HL-60 (cell line): ENCODE measurements at regions not wholly inside any gene's neighbourhood (a gene's known extent, or its start where the extent isn't known, plus 50 kb on each side); places are given as distances from the start of the nearest gene placed in this dataset.

Experiments used
- DNase-seq, 2 experiments: peaks; one replicate each; pipeline ENCODE4 v3.0.0-alpha.2; 2010 to 2020; ENCODE audit warnings: low read depth in 1 of 2, low spot score in 1 of 2
- H3K27ac ChIP-seq: fragments of 250-450 bp; sonication (Bioruptor Pico); replicated peaks from 2 replicates; pipeline ENCODE4 v1.5.1; 2020; ENCODE audit warnings: mild to moderate bottlenecking, moderate library complexity
- H3K27me3 ChIP-seq: fragments of 250-450 bp; sonication (Bioruptor Pico); 2 replicates; pipeline ENCODE4 v1.5.1; 2021; ENCODE audit warnings: mild to moderate bottlenecking, moderate library complexity; ENCODE audit not compliant: insufficient read depth, poor library complexity, severe bottlenecking
- H3K4me3 ChIP-seq: replicated peaks from 2 replicates; pipeline ENCODE4 v1.5.1; 2011; ENCODE audit warnings: mild to moderate bottlenecking, control low read depth, low read length; ENCODE audit not compliant: insufficient read depth
- GABPA ChIP-seq: IDR thresholded peaks from 2 replicates; pipeline ENCODE4 v1.6.1; 2012; ENCODE audit warnings: low read depth
- POLR2AphosphoS5 ChIP-seq: IDR thresholded peaks from 2 replicates; pipeline ENCODE4 v1.6.1; 2012; ENCODE audit warnings: low read depth
- REST ChIP-seq: IDR thresholded peaks from 2 replicates; pipeline ENCODE4 v1.6.1; 2012; ENCODE audit warnings: low read depth; ENCODE audit not compliant: insufficient replicate concordance
- SPI1 ChIP-seq: IDR thresholded peaks from 2 replicates; pipeline ENCODE4 v1.6.1; 2012; ENCODE audit warnings: low read depth, mild to moderate bottlenecking, borderline replicate concordance
- TF ChIP-seq, protein P1 (sequence below): IDR thresholded peaks from one replicate; pipeline ENCODE4 v1.5.1; 2011; ENCODE audit warnings: low read length, control low read depth, inconsistent platforms; ENCODE audit not compliant: insufficient read depth

- Histone ChIP-seq H3K4me3 (no peak overlapping the region), H3K27ac (no peak overlapping the region)
- no peak for DNase-seq
Observed at GRCh38 chr21:27761623-27762022, 794.7 kb upstream of the ADAMTS5 start.

DNA sequence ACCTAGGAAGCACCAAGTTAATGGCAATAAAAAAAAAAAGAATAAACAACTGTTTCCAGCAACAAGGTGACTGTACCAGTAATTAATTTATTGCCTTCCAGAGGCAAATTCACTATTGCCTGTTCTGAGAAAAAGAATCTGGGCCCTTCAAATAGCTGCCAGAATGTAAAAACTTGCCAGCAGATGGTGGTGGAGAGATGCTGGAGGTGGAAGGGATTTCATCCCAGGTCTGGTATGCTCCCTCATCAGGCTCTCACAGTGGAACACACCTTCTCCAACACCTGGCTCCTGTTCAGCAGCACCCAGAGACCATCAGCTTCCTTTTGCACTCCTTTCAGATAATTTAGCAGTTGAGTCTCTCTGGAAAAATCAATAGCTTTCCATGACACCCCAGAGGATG is 792.9 kb upstream of the ADAMTS5 start:
- DNase-seq = no peak
- H3K27ac ChIP-seq = no peak overlapping the region

More at GRCh38 chr21:27761623-27762022, 794.7 kb upstream of the ADAMTS5 start:
- TF ChIP-seq REST (no peak), GABPA (no peak), POLR2AphosphoS5 (no peak), SPI1 (no peak)
- TF ChIP-seq, protein P1, sequence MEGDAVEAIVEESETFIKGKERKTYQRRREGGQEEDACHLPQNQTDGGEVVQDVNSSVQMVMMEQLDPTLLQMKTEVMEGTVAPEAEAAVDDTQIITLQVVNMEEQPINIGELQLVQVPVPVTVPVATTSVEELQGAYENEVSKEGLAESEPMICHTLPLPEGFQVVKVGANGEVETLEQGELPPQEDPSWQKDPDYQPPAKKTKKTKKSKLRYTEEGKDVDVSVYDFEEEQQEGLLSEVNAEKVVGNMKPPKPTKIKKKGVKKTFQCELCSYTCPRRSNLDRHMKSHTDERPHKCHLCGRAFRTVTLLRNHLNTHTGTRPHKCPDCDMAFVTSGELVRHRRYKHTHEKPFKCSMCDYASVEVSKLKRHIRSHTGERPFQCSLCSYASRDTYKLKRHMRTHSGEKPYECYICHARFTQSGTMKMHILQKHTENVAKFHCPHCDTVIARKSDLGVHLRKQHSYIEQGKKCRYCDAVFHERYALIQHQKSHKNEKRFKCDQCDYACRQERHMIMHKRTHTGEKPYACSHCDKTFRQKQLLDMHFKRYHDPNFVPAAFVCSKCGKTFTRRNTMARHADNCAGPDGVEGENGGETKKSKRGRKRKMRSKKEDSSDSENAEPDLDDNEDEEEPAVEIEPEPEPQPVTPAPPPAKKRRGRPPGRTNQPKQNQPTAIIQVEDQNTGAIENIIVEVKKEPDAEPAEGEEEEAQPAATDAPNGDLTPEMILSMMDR = no peak
- no peaks in the 10 kb centered on the region for H3K27me3 ChIP-seq

GRCh38 chr21:27759091-27759659 is 792.3 kb upstream of the ADAMTS5 start:
- DNase-seq = peak in 1 of 2 experiments; percentile 5
- TF ChIP-seq, protein P1 = peak; percentile 10
- no peak for TF ChIP-seq POLR2AphosphoS5

More for the DNA sequence above, 792.9 kb upstream of the ADAMTS5 start:
- Histone ChIP-seq H3K27me3 (no peaks in the 10 kb centered on the region), H3K4me3 (no peak overlapping the region)
- TF ChIP-seq GABPA = no peak
- TF ChIP-seq SPI1 = no peak
- no peak for TF ChIP-seq POLR2AphosphoS5
- TF ChIP-seq, protein P1 = no peak
- TF ChIP-seq REST = no peak

DNA sequence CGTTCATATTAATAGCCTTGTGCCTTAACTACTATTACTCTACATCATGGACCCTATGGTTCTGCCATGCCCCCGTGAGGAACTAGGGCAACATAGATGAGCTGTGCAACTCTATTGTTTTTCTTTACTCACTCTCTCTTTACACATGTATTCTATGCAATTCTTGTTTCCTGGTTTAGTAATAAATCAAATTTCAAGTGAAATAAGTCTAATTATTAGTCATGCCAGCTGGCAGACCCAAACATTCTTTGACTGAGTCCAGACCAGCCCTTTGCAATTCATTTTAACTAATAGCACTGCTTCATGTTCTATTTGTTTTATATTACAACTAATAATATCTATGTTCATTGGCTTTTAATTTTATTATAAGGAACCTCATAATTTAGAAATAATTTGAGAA is 789.3 kb upstream of the ADAMTS5 start:
- no peak overlapping the region for H3K27ac ChIP-seq
- TF ChIP-seq SPI1 = no peak
- TF ChIP-seq, protein P1 = no peak
- no peak for TF ChIP-seq POLR2AphosphoS5
- TF ChIP-seq REST = no peak
- TF ChIP-seq GABPA = no peak
- no peaks in the 10 kb centered on the region for H3K27me3 ChIP-seq
- H3K4me3 ChIP-seq = no peak overlapping the region
- DNase-seq = no peak

More at GRCh38 chr21:27759091-27759659, 792.3 kb upstream of the ADAMTS5 start:
- Histone ChIP-seq H3K27ac (no peak overlapping the region), H3K27me3 (no peaks in the 10 kb centered on the region), H3K4me3 (no peak overlapping the region)
